Muscle of arm (tissue), 1 donor: ENCODE measurements at regions not wholly inside any gene's neighbourhood (a gene's known extent, or its start where the extent isn't known, plus 50 kb on each side); places are given as distances from the start of the nearest gene placed in this dataset.
A peak's percentile ranks its signal among the peaks of the same experiment; 100 is the strongest.

Experiments
- DNase-seq: peaks from one replicate; pipeline ENCODE4 v3.0.0-alpha.2; 2013

DNA sequence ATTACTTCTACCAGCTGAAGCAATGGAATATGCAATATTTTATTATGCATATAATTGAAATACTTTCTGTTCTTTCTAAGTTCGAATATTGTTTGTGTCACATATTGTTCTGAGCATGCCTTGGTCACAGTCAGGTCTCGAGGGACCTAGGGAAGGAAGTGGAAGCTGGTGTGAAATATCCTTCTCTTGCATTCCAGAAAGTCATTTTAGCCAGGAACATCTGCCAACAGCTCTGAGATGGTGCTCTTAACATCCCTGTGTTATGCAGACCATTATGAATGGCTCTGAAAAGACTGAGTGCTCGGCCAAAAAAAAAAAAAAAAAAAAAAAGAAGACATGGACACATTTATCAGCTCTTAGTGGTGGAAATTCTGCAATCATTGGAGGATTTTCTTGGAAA lies 132.7 kb upstream of the JAG1 start:
- peak; percentile 18 for DNase-seq

DNA sequence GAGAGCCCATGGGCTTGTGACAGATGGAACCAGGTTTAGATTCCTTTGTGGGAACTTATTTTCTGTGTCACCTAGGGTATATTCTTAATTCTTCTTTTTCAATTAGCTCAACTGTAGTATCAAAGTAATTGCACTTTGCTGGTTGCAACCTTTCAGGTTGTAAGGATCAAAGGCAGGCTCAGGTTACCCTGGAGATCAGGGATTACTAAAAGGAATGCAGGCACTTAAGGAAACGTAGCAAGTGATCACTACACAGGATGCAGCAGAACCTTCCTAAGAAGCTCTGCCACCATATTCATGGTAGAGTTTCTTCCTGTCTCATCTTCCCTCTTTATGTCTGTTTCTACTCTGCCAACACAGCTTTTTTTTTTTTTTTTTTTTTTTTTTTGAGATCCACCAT lies 133.2 kb upstream of the JAG1 start:
- no peak for DNase-seq

DNA sequence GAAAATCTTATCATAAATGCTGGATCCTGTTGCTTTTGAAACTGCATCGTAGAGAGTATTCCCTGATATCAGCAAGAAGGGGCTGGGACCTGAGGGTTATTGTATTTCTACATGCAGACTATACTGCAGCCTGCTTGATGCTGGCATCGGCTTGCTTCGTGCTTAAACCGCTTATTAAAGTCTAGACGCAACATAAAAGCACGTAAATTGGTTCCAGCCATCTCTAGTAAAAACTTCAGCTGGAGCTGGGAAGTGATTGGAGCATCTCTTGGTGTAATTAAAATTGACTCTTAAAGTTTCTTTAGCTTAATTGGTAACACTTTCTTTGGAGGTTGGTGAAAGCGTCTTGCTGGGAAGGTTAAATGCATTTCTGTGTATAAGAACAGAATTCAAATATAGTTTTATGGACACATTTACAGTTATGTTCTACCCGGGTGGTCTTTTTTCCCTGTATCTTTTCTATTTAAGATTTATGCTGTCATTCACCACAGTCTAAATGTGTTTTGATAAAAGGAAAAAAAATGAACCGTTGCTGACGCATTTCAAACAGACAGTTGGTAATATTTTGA lies 139.0 kb upstream of the JAG1 start:
- no peak for DNase-seq

DNA sequence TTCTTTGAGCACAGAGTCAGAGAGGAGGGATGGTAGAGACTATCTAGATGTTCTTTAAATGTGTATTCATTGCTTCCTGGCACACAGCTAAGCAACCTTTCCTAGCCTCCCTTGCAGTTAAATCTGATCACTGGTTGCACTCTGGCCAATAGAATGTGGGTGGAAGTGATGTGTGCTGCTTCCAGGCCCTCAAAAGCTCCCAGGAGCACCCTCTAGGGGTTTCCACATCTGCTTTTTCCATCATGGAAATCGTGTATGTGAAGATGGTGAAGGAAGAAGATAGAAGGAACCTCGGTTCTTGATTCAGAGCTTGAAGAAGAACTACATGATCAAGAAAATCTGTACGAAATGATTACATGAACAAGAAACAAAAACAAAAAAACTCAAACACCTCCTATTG lies 149.8 kb upstream of the JAG1 start:
- DNase-seq = no peak

DNA sequence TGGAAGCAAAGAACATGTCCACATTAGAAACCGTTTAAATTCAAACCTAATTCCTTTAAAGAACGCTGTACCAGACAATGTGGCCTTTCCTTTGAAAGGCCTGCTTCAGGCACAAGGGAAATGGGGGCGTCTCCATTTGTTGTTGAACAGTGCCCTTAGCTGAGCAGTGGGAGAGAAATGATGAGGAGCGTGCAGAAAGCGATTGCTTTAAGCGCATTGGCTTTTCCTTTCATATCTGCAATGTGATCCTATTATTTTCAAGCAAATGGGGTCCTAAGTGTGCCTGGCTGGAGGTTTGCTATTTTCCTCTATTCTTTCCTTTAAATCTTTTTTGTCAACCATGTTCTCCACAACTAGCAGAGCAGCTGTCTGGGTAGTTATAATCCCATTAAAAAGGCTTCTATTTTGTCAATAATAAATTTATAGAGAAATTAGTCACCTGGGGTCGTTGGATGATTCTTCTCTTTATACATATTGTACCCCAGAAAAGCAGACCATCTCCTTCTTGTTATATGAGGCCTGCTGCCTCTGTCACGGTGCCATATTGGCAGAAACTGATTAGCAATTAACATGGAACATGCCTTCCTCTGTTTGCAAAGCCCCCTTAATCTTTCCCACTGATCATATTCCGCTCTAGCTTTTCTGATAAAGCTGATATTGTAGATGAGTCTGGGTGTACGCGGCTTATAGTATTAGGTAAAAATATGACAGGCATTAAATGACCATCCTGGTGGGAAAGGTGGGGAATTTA lies 151.1 kb upstream of the JAG1 start:
- DNase-seq = no peak

DNA sequence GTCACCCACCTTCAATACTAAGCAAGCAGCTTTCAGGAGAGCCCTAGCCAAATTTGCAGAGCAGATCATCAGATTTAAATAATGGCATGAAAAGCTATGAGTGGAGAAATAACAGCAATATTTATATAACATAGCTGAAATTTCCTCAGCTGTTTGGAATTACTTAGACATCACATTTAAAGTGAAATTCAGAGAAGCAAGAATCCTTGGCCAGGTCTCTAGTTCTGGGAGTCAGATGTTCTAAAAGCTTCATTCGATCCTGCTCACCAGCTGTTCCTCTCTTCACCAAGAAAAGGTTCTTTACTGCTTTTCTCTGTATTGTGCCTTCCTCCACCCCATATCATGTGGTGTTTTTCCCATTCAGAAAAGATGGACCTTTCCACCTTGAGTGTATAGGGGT lies 152.3 kb upstream of the JAG1 start:
- DNase-seq = peak; percentile 25

DNA sequence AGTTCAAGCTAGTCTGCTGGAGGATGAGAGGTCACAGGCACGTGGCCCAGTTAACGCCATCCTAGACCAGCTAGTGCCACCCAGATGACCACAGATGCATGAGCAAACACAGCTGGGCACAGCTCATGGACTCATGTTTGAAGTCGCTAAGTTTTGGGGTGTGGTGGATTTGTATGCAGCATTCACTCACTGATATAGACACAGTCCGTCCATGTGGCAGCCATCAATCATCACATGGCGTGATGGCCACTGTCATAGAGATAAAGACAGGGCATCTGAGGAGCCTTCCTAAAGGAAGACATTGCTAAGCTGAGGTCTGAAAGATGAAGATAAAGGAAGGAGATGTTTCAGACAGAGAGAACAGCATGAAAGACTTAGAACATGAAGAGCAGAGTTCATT lies 154.4 kb upstream of the JAG1 start:
- no peak for DNase-seq

DNA sequence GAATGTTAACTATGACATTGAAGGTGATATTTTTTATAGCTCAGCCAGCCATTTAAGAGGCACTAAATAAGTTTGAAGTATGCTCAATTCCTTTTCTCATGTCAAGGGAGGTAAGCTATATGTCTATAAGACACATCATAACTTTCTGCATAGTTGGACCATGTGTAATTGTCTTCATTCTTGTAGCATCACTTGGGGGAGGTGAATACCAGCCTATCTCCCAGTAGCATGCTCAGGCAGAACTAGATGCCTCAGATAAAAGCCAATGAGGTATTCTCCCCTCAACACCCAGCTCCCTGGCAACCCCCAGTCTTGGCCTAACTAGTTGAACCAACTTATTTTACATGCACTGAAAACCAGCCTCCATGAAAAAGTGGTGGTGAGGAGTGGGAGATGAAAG lies 158.3 kb upstream of the JAG1 start:
- DNase-seq = no peak

DNA sequence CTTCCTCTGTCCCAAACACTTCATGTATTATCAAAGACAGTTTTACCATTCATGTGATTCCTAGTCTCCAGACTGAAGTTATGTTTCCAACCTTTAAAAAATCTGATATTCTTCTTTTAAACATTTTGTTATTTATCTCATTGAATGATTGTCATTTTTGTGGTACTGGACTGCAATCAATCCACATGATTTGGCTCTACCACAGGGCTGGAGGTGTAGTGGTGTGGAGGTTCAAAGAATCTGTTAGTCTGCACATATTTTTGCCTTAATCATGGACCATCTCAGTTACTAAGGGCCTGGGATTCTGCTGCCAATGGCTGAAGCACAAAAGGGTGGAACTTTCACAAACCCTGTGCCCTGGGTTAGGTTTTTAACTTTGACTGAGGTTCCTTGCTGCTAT lies 164.1 kb upstream of the JAG1 start:
- DNase-seq = no peak

DNA sequence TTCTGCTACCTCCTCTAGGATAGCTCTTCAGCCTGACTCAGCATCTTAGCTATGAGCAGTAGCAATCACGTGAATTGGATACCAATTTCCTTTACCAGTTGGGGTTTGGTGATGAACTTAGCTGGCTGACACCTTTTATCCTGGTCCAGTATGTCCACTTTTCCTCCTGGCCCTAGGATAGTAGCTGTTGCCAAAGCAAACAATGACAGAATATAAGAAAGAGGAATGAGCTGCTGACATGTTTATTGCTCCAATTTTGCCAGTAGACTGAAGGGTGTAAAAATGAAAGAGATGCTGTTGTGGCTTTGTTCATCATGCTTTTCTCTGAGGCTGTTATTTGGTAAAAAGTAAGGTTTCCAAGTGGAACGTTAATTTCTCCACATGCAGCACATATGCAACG lies 168.3 kb upstream of the JAG1 start:
- DNase-seq = no peak

DNA sequence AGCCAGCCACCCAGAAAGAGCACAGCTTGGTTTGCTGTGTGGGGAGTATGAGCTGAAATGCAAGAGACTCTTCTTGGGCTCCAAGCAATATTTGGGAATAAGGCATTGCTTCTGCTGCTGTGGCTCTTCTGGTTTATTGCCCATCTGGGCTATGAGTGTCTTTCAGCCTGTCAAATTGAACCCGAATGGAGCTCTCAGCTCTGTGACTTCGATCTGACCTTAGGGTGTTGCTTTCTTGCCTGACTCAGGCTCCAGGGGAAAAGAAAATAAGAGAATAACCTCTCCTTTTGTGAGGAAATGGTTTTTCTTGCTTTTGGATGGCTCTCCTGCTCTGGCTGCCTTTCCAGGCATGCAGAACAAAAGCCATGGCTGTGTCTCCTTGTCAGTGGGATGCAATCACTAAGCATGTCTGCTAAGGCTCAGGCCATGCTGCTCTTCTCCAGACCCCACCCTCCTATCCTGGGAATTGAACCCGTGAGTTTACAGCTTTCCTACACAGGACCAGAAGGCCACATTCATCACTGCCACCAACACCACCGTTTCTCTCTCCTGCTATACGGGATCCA lies 169.4 kb upstream of the JAG1 start:
- peak; percentile 46 for DNase-seq

DNA sequence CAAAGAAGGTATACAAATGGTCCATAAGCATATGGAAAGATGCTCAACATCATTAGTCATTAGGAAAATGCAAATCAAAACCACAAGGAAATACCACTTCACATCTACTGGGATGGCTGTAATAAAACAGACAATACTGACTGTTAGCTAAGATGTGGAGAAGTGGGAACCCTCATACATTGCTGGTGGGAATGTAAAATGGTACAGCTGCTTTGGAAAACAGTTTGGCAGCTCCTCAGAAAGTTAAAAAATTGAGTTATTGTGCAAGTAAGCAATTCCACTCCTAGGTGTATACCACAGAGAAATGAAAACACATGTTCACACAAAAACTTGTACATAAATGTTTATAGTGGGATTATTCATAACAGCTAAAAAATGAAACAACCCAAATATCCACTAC lies 173.0 kb upstream of the JAG1 start:
- DNase-seq = no peak

DNA sequence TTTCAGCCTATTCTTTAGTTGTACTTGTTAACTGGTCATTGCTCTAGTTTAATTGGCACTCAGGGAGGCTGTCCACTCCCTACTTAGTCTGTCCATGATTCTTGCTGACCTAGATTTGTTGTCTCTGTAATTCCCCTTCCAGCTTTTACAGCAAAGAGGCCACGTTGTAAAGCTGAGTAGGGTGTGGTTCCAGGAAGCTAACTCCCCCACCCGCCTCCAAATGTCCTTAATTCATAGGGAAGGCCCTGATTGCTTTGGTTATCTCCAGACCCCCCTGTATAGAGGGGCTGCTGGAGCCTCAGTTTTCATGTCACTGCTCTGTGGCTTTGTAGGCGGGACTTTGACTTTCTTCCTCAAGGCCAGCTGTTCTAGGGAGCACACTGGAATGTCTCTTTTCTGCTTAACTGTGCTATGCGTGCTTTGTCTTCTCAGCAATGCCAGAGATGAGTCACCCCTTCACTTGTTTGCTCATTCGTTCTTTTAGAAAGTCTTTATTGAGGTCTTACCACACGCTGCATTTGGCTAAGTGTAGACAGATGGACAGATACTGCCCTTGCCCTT lies 175.1 kb upstream of the JAG1 start:
- DNase-seq = peak; percentile 46

DNA sequence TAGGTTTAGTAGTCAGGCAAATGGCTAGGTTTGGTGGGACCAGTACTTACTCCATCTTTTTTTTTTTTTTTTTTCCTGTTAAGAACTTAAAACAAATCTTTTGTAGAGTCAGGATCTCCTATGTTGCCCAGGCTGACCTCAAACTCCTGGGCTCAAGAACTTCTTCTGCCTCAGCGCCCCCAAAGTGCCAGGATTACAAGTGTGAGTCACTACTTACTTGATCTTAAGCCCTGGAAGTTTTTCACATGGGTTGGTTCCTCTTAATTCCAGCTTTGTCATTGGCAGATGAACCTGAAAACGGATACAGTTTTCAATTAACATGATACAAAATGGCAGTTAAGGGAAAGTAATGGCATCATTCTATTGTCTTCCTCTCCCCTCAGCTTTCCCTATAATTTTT lies 179.4 kb upstream of the JAG1 start:
- no peak for DNase-seq

DNA sequence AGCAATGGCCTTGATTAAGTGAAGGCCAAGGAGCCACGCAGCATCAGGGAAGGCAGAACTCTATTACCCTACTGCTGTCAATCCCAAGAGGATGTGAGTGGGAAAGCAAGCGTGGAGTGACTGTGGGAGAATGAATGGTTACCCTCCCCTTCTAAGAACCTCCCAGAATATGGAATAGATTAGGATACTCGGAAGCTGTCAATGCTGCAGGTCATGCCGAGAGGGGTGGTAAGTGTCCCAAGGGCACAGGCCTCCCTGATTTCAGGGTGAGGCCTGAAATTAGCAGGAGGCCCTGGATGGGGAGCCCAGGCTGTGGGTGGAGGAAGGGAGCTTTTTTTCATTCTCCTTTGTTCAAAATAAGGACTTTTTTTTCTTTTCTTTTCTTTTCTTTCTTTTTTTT lies 179.9 kb upstream of the JAG1 start:
- no peak for DNase-seq

DNA sequence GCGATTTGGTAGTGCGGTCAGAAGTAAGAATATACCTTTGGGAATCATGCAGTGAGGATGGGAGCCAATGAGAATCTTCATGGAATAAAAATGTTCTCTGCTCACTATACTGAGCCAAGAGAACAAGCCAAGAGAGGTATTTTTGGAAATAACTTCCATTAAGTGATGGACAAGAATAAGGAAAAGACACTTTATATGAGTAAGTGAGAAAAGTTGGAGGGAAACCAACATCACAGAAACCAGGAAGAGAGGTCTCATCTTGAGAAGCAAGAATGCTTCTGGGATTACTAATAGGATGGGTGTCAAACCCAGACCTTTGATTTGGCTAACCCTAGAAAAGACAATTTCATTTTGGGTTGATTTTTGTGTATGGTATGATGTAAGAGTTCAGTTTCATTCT lies 181.2 kb upstream of the JAG1 start:
- DNase-seq = peak; percentile 44

DNA sequence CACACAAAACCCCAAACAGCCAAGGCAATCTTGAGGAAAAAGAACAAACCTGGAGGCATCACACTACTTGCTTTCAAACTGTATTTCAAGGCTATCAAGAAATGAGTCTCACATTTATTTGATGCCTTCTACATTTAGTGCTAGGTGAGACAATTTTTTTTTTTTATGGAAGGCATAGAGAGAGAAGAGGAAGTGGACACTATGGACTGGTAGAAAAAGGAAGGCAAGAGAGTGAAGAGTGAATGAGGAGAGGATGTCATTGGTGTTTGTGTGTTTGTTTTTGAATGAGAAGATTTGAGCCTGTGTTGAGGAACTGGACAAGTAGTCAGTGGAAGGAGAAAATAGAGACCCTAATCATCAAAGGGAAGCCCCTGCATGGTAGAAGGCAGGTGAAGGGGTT lies 182.0 kb upstream of the JAG1 start:
- no peak for DNase-seq

DNA sequence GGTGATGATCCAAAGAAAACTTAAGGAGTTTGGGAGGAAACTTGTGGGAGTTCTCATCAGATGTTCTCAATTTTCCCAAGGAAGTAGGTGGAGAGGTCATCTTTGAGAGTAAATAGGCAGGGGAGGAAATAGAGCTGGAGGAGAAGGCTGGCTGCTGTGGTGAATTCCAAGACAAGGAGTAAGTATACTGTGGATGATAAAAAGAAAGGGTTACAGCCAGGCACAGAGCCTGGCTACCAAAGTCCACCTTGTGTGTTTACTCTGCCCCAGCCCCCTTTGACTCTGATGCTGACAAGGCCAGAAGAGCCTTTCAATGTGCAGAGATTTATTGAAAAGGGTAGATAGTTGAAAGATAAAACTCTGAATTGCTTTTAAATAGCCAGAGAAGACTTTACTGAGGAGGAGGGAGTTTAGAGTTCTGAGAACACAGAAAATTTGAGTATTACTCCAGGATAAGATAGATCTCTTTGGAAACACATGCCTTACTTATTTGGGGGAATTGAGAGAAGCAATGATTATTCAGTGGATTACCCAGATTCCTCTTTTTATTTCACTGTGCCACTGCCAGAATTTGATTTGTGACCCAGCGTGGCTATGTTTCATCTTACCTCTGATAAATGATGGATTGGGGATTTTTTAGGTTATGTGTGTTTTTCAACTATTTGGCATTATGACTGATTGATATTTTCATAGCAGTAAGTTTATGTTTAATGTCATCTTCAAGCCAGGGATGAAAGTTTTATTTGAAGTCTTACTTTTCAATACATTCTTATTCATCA lies 182.6 kb upstream of the JAG1 start:
- no peak for DNase-seq

DNA sequence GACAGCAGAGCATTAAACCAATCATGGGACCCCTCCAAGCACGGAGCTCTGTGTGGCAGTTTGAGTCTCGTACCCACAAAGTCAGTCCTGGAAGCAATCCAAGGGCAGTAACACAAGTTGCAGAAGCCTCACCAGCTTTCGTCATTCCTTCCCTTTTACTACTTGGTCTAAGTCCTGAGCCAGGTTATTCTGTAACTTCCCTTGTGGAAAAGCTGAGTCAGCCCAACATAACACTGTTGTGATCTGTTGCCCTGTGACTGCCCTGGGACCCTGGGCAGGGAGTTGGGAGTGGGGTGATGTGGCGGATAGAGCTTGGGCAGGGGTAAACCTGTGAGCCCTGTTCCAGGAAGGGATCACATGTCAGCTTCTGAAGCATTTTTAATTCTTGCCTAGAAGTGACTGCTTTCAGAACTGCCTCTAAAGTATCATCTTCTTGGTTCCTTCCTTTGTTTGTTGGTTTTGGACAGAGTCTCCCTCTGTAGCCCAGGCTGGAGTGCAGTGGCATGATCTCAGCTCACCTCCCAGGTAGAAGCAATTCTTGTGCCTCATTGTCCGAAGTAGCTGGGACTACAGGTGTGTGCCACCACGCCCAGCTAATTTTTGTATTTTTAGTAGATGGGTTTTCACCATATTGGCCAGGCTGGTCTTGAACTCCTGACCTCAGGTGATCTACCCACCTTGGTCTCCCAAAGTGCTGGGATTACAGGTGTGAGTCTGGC lies 183.7 kb upstream of the JAG1 start:
- DNase-seq = peak; percentile 39

DNA sequence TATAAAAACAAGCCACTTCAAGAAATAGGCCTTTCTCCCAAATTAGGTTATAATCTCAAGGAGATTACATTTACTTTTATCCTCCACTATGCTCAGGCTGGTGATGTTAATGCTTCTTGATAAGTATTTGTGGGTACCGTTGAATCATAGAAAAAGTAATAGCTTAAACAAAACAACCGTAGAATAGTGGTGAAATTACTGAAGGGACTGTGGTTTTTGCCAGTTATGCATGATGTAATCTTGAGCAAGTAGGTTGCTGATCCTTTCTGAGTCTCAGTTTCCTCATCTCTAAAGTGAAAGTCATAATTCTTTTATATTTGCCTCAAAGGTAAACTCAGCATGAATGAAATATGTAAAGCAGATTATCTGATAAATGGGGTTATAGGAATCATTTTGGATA lies 187.3 kb upstream of the JAG1 start:
- no peak for DNase-seq

DNA sequence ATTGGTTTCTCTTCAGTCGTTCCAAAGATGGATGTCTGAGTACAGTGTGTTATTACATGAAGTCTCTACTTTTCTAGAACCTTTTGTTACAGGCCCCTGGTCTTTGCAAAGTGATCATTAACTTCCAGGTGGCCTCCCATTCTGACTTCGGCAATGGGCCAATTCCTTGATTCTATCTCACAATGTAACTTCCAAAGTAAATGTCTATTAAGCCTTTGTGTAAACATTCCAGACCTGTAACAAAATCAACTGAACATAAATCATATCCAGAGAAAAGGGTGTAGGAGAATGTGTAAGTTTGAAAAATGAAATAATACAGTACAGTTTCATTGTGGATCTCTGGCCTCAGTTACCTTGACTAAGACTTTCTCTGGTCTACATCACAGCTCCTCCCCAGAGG lies 187.8 kb upstream of the JAG1 start:
- no peak for DNase-seq
